Mesodermal cell (in vitro differentiated cells): ENCODE measurements at regions not wholly inside any gene's neighbourhood (a gene's known extent, or its start where the extent isn't known, plus 50 kb on each side); places are given as distances from the start of the nearest gene placed in this dataset.
"Not testable (repeated sequence)": the region's sequence is repeated elsewhere in the genome, so short reads cannot be mapped to it uniquely, and the experiment has no call there.

Source experiments
- H3K27ac ChIP-seq: 2 replicates; pipeline ENCODE4 v1.7.0; 2013; ENCODE audit warnings: mild to moderate bottlenecking, low read depth, low read length, moderate library complexity; ENCODE audit not compliant: severe bottlenecking
- H3K36me3 ChIP-seq: 2 replicates; pipeline ENCODE4 v1.7.1; 2013; ENCODE audit warnings: mild to moderate bottlenecking, low read length, moderate library complexity; ENCODE audit not compliant: control insufficient read depth, insufficient read depth
- H3K4me1 ChIP-seq: one replicate; pipeline ENCODE4 v1.7.1; 2013; ENCODE audit warnings: mild to moderate bottlenecking, low read length; ENCODE audit not compliant: insufficient read depth, control insufficient read depth, poor library complexity, severe bottlenecking
- H3K4me3 ChIP-seq: 2 replicates; pipeline ENCODE4 v1.7.0; 2013; ENCODE audit warnings: low read length, control low read depth, mild to moderate bottlenecking; ENCODE audit not compliant: insufficient read depth, poor library complexity, severe bottlenecking; ENCODE audit errors: extremely low read depth
- H3K9me3 ChIP-seq: 2 replicates; pipeline ENCODE4 v1.7.1; 2013; ENCODE audit warnings: mild to moderate bottlenecking, low read length, moderate library complexity; ENCODE audit not compliant: control insufficient read depth
- WGBS, 2 experiments: methylation state at CpG; one replicate each; pipeline ENCODE4 v1.1.5; 2013; ENCODE audit warnings: missing lambda C conversion rate in 2 of 2; ENCODE audit not compliant: insufficient coverage in 2 of 2; 5-methylcytosine and 5-hydroxymethylcytosine counted together

- no peaks in the 10 kb centered on the region for H3K4me1 ChIP-seq
- no peak overlapping the region for H3K27ac ChIP-seq
- no peaks in the 10 kb centered on the region for H3K36me3 ChIP-seq
- WGBS, 2 experiments: 82 to 87% methylated on average over 2 to 3 of the region's 4 CpGs
- no peaks in the 10 kb centered on the region for H3K9me3 ChIP-seq
- H3K4me3 ChIP-seq: no peak overlapping the region
Measured at GRCh38 chr18:73101977-73102376, 234.2 kb upstream of the NETO1 start.

- not testable (repeated sequence) for H3K4me1 ChIP-seq, H3K9me3 ChIP-seq, H3K4me3 ChIP-seq, H3K27ac ChIP-seq, H3K36me3 ChIP-seq
- 93 to 96% methylated on average over 4 to 5 of the region's 6 CpGs for WGBS, 2 experiments
Measured at GRCh38 chr18:73101491-73101890, 233.7 kb upstream of the NETO1 start.

DNA sequence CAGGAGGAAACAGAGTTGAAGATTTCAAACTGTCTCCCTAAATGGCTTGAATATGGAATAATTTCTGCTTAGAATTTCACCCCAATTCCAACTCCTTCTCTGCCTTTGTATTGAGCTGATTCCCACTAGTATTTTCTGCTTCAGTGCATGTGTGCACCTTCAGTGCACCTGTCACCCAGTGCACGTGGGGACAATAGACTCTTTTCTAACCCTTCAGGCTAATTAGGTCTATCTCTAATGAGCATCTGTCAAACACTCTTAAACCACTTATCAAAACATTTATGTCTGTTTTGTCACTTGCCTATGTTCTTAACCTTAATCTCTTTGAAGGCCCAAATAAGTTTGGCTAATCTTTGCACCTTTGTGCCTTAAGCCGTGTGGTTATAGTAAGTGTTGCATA is 232.0 kb upstream of the NETO1 start:
- Histone ChIP-seq H3K36me3 (no peaks in the 10 kb centered on the region), H3K27ac (no peak overlapping the region), H3K9me3 (no peaks in the 10 kb centered on the region), H3K4me3 (no peak overlapping the region), H3K4me1 (no peaks in the 10 kb centered on the region)
- WGBS, 2 experiments: 63 to 80% methylated on average over 1 of the region's 2 CpGs

DNA sequence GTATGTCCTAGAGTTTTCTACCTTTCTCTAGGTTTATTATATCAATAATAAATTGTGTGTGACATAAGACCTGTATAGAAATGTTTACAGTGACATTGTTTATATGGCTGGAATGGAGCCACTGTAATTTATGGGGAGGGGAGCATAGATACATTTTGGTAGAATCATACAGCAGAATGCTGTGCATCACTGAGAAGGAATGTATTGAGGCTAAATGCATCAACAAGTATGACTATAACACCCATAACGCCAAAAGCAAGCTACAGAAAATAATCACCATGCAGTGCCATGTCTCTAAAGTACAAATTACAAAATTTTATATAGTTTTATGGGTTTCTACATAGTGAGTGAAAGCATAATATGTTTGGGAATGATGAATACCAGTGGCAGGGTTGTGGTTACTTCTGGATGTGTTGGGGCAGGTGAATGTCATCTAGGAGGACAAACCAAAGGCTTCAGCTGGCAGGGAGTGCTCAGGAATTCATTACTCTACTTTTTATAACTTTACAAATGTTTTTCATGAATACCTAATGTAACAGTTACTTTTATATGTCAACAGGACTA is 226.0 kb upstream of the NETO1 start:
- WGBS, 2 experiments: no CpG with 5 or more reads among the region's 1 CpG
- Histone ChIP-seq H3K27ac (no peak overlapping the region), H3K4me1 (no peaks in the 10 kb centered on the region), H3K9me3 (no peaks in the 10 kb centered on the region), H3K36me3 (no peaks in the 10 kb centered on the region), H3K4me3 (no peak overlapping the region)

DNA sequence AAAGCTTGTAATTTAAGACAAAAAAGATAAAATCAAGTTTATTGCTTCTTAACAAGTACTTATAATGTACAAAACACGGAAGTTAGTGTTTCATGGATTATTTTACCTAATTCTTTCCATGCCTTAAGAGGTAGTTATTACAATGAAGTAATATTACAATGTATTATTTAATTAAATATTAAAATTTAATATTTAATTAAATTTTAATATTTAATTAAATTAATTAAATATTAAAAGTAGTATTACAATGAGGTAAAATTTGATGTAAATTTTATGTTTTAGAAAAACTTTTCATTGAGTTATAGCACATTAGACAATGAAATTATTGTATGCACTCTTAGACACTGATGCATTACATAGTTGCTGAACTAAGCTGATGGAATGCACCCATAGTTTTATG is 220.7 kb upstream of the NETO1 start:
- WGBS, 2 experiments: no CpG with 5 or more reads among the region's 1 CpG
- Histone ChIP-seq H3K36me3 (no peaks in the 10 kb centered on the region), H3K4me1 (no peaks in the 10 kb centered on the region), H3K27ac (no peak overlapping the region), H3K9me3 (no peaks in the 10 kb centered on the region), H3K4me3 (no peak overlapping the region)

DNA sequence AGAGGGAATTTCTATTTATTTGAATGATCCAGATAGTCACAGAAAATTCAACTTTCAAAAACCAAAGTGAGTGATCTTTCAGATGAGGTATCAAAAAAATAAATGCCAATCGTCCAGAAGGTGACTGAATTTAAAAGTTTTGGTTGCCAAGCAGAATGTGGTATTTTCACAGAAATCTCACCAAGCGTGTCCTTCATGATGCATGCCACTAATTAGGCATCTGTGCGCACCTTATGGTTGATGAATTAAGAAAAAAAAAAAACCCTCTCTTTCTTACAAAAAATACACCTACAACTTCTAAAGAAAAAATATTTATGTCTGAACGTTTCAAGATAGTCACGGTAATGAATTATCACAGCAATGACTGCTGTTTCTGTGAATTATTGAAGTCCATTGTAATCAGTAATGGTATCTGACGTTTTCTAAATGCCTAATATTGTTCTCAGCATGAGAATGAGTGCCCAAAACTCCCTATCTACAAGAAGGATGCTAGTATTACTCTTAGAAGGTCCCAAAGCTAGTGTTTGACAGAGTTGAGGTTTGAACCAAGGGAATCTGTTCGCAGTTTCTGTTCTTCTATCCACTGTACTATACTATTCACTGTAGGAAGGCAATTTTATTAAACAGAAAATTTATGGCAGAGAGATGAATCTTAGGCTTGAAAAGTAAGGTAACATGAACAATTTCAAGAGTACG is 219.6 kb upstream of the NETO1 start:
- H3K36me3 ChIP-seq: no peaks in the 10 kb centered on the region
- no peak overlapping the region for H3K4me3 ChIP-seq
- no peak overlapping the region for H3K27ac ChIP-seq
- no peaks in the 10 kb centered on the region for H3K4me1 ChIP-seq
- H3K9me3 ChIP-seq: no peaks in the 10 kb centered on the region
- 74 to 80% methylated on average over 2 of the region's 8 CpGs for WGBS, 2 experiments

GRCh38 chr18:73079920-73080319 is 212.1 kb upstream of the NETO1 start:
- H3K9me3 ChIP-seq: no peaks in the 10 kb centered on the region
- WGBS, 2 experiments: 67 to 100% methylated on average over 1 of the region's 2 CpGs

GRCh38 chr18:73060666-73061288 is 193.0 kb upstream of the NETO1 start:
- Histone ChIP-seq H3K4me1 (no peaks in the 10 kb centered on the region), H3K4me3 (no peak overlapping the region), H3K9me3 (no peaks in the 10 kb centered on the region), H3K27ac (no peak overlapping the region), H3K36me3 (no peaks in the 10 kb centered on the region)
- WGBS, 2 experiments: no CpG with 5 or more reads among the region's 4 CpGs

More at GRCh38 chr18:73079920-73080319, 212.1 kb upstream of the NETO1 start:
- Histone ChIP-seq H3K4me3 (no peak overlapping the region), H3K36me3 (no peaks in the 10 kb centered on the region), H3K4me1 (no peaks in the 10 kb centered on the region), H3K27ac (no peak overlapping the region)

DNA sequence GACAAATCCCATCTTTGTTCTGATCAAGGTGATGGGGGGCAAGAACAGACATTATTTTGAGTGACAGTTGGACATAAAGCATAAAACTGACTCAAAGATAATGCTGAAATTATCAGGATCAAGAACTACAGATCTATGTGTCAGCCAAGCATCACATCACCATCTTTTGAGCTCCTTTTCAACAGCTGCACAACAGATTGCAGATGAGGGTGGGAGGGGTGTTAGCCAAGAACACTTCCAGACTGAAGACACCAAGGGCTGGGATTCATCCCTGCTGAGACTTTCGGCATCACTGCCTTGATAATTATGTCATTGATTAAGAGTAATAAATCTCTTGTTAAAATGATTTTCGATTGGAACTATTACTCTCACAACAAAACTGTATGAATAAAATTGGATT is 191.5 kb upstream of the NETO1 start:
- no CpG with 5 or more reads among the region's 2 CpGs for WGBS, 2 experiments
- Histone ChIP-seq H3K9me3 (no peaks in the 10 kb centered on the region), H3K4me3 (no peak overlapping the region), H3K27ac (no peak overlapping the region), H3K36me3 (no peaks in the 10 kb centered on the region), H3K4me1 (no peaks in the 10 kb centered on the region)

- Histone ChIP-seq H3K9me3 (no peaks in the 10 kb centered on the region), H3K27ac (no peak overlapping the region), H3K4me3 (no peak overlapping the region), H3K36me3 (no peaks in the 10 kb centered on the region), H3K4me1 (no peaks in the 10 kb centered on the region)
Measured at GRCh38 chr18:73047688-73048087, 179.9 kb upstream of the NETO1 start.

- no peak overlapping the region for H3K27ac ChIP-seq
- WGBS, 2 experiments: 90 to 100% methylated on average over 1 to 4 of the region's 5 CpGs
- H3K36me3 ChIP-seq: no peaks in the 10 kb centered on the region
- H3K9me3 ChIP-seq: no peaks in the 10 kb centered on the region
- H3K4me3 ChIP-seq: no peak overlapping the region
- no peaks in the 10 kb centered on the region for H3K4me1 ChIP-seq
Measured at GRCh38 chr18:73045037-73045436, 177.2 kb upstream of the NETO1 start.
